SH-SY5Y (cell line): ENCODE measurements at regions not wholly inside any gene's neighbourhood (a gene's known extent, or its start where the extent isn't known, plus 50 kb on each side); places are given as distances from the start of the nearest gene placed in this dataset.

Experiments used
- GATA2 ChIP-seq: IDR thresholded peaks from 2 replicates; pipeline ENCODE4 v1.6.1; 2011; ENCODE audit warnings: mild to moderate bottlenecking, low read depth, low read length
- GATA3 ChIP-seq: IDR thresholded peaks from 2 replicates; pipeline ENCODE4 v1.6.1; 2011; ENCODE audit warnings: low read depth, mild to moderate bottlenecking, low read length, moderate library complexity

- TF ChIP-seq GATA2 (no peak), GATA3 (no peak)
These were observed 376.2 kb upstream of the C1orf174 start for GRCh38 chr1:4276238-4276637.
